ENCODE measurements at regions not wholly inside any gene's neighbourhood (a gene's known extent, or its start where the extent isn't known, plus 50 kb on each side); places are given as distances from the start of the nearest gene placed in this dataset.

DNA sequence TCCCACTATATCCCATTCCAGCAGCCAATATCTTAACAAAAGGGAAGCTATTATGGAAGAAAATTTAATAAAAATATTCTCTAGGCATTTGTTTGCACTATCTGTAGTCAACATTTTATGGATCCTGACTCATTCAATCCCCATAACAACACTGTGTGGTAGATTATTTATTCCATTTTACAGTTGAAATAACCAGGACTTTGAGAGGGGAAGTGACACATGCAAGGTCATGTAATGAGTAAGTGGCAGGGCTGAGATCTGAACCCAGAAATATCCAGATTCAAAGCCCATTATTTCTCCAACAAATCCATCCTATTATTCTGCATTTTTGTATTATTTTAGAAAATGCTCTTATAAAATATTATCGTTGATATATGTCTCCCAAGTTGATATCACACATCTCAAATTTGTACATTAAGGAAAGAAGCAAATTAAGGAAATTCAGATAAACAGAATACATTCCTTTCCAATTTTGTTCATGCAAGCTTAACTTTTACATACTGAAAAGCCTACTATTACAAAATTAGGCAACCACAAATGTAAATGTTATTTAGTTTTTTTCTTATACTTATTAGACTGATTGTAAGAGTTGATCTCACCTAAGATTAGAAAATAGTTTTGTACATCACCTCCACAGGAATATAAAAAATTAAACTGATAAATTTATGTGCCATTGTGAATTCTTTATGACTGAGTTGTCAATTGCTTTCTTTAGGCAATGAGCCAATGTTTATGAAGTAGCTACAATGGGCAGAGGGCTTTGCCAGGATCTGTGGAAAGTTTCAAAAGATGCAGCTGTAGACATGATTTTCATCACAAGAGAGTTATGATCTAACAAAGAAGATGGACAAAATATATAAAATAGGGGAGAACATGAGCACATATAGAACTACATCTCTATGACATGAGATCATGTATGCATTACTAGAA is 55.1 kb upstream of the E2F7 start:
- no peak for DNase-seq (ENCODE audit: low spot score)

- DNase-seq (ENCODE audit: low spot score): no peak
Observed at GRCh38 chr12:77118696-77119095, 53.3 kb upstream of the E2F7 start.

GRCh38 chr12:77116277-77116676 is 50.9 kb upstream of the E2F7 start:
- no peak for DNase-seq (ENCODE audit: low spot score)

GRCh38 chr12:77115471-77115870 is 50.1 kb upstream of the E2F7 start:
- no peak for DNase-seq (ENCODE audit: low spot score)

All from HuH-7.5 (cell line).